22Rv1 (cell line): ENCODE measurements at regions not wholly inside any gene's neighbourhood (a gene's known extent, or its start where the extent isn't known, plus 50 kb on each side); places are given as distances from the start of the nearest gene placed in this dataset.

Experiments
- ZFX ChIP-seq: fragments of 450-650 bp; IDR thresholded peaks from 2 replicates; pipeline ENCODE4 v1.6.1; 2017; ENCODE audit warnings: antibody characterized with exemption, borderline replicate concordance
- TF ChIP-seq, protein P1 (sequence below): fragments of 450-650 bp; IDR thresholded peaks from 2 replicates; pipeline ENCODE4 v1.5.1; 2017; ENCODE audit warnings: mild to moderate bottlenecking

DNA sequence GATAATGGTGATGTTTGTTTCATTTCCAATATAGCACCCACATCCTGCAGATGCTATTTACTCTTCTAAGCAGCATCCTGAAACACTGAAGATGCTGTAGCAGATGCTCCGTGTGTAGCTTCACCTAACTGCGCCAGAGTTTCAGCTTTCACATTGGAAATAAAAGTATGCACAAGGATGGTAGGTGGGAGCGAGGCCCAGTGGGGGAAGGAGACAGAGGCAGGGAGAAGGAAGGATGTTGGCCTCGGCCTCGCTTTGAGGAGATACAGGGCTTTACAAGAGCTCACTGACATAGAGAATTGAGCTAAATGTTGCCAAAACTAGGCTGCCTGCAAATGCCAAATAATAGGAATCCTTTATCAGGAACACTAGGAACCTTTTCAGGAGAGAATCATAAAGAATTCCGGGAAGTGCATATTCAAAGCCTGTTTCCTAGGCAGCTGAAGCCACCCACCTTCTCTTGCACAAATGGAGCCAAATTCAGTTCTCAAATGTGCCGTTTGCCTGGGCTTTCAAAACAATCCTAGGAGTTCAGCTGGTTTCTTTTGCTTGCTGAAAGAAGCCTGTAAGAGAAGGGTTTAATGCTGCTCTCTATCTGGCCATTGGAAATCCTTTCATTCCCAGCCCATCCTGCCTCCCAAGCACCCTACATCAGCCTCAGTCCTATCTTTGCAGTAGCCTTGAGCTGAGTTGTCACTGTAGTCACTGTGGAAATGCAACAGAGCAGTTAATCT lies 135.4 kb upstream of the ATP1B1 start:
- TF ChIP-seq, protein P1, sequence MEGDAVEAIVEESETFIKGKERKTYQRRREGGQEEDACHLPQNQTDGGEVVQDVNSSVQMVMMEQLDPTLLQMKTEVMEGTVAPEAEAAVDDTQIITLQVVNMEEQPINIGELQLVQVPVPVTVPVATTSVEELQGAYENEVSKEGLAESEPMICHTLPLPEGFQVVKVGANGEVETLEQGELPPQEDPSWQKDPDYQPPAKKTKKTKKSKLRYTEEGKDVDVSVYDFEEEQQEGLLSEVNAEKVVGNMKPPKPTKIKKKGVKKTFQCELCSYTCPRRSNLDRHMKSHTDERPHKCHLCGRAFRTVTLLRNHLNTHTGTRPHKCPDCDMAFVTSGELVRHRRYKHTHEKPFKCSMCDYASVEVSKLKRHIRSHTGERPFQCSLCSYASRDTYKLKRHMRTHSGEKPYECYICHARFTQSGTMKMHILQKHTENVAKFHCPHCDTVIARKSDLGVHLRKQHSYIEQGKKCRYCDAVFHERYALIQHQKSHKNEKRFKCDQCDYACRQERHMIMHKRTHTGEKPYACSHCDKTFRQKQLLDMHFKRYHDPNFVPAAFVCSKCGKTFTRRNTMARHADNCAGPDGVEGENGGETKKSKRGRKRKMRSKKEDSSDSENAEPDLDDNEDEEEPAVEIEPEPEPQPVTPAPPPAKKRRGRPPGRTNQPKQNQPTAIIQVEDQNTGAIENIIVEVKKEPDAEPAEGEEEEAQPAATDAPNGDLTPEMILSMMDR: no peak
- TF ChIP-seq ZFX: no peak
